ENCODE measurements at regions not wholly inside any gene's neighbourhood (a gene's known extent, or its start where the extent isn't known, plus 50 kb on each side); places are given as distances from the start of the nearest gene placed in this dataset.

GRCh38 chr11:82373781-82374542 is 359.7 kb downstream of the FAM181B start:
- DNase-seq (ENCODE audit: low spot score), result no peak

- DNase-seq (ENCODE audit: low spot score), result no peak
Observed at GRCh38 chr11:82365351-82365750, 368.3 kb downstream of the FAM181B start.

- no peak for DNase-seq (ENCODE audit: low spot score)
Observed at GRCh38 chr11:82356316-82356715, 377.3 kb downstream of the FAM181B start.

GRCh38 chr11:82355313-82355823 is 378.3 kb downstream of the FAM181B start:
- no peak for DNase-seq (ENCODE audit: low spot score)

DNA sequence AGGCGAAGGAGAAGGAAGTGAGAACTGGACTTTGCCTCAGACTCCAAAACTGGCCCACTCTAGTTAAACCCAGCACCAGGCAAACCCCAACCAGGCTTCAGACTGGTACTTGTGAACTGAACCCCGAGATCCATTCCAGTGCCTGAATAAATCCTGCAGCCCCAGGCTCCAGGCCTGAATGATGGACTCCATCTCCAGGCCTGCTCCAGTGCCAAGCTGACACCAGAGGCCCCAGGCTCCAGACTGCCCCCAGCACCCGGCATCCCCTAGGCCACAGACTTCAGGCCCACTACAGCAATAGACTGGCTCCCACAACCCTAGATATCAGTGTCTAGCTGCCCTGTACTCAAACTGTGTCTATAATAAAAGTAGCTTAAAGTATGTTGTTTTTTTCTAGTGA is 406.8 kb downstream of the FAM181B start:
- no peak for DNase-seq (ENCODE audit: low spot score)

- no peak for DNase-seq (ENCODE audit: low spot score)
Observed at GRCh38 chr11:82321206-82321605, 412.5 kb downstream of the FAM181B start.

GRCh38 chr11:82315093-82315492 is 418.6 kb downstream of the FAM181B start:
- no peak for DNase-seq (ENCODE audit: low spot score)

DNA sequence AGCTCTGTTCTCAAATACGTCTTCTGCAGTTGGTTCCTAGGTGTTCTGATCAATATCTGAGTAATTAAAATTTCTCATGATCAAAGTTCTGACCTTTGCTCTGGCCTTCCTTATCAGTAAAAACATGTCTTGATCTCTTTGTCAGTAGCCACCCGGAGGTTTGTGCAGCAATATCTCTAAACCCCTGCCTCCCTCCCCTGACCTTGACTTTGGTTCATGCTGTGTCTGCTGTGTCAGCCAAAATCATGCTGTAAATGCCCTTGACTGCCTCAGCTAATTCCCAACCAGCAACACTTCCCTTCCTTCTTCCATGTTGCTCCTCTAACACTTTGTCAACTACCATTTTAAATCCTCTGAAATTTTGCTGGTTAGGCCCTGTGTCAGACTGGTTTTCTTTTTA is 424.7 kb downstream of the FAM181B start:
- DNase-seq (ENCODE audit: low spot score), result no peak

DNA sequence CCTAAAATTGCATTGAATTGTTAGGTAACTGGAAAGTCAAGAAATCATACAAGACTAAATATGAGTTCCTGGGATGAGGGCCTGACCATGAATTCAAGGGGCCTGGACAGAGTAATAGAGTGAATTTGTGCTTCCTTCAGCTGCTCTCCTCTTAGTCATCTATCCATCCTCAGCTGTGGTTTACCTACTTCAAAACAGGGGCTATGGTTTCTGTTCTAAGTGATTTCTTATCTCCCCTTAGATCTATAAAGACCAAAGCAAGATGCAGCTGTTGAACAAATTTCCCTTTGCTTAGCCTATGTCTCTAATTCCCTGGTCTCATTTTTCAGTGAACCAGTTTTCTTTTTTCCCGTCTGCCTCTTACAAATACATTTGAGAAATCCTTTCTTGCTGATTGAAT is 428.5 kb downstream of the FAM181B start:
- DNase-seq (ENCODE audit: low spot score), result no peak

- no peak for DNase-seq (ENCODE audit: low spot score)
Observed at GRCh38 chr11:82303671-82304070, 430.0 kb downstream of the FAM181B start.

DNA sequence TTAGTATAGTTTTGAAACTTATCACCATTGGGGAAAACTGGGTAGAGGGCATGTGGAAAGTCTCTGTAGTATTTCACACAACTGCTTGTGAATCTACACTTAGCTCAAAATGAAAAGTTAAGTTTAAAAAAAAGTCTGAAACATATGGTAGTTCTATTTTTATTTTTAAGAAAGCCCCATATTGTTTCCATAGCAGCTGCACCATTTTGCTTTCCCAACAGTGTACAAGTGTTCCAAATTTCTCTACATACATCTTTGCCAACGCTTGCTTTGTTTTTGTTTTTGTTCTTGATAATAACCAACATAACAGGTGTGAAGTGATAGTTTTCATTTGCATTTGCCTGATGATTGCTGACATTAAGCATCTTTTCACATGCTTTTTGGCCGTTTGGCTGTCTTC is 445.2 kb downstream of the FAM181B start:
- no peak for DNase-seq (ENCODE audit: low spot score)

DNA sequence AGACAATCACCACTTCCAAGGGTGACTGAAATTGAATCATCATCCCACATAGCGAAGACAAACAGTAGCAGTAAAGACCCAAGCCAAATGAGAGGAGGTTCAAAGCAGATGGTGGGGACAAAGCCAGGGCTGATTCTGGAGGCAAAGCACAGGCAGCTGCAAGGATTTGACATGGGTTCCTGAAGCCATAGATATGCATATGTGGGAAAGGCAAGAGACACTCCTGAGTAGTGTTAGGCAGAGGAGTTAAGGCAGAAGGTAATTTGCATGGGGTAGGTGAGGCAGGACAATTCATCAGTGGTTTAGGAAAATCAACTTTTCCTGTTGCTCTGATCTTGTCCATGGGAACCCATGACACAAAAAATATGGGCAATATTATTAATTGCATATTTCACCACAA is 462.8 kb downstream of the FAM181B start:
- DNase-seq (ENCODE audit: low spot score), result no peak

- no peak for DNase-seq (ENCODE audit: low spot score)
Observed at GRCh38 chr11:82268627-82269026, 465.0 kb downstream of the FAM181B start.

DNA sequence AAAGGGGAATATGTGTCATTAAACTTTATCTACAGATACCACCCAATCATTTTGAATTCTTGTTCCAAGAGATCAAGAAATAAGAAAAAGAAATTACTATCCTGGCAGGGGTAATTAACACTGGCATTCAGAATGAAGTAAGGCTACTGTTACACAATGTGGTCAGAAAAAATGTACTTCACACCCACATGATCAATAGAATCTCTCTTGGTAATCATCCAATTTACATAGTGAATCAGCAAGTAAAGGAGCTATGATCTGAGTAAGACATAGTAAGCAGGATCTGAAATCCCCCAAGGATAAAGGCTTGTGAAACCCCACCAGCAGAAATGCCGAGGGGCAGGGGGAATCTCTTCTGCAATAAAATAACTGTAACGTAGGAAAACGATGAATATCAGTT is 466.5 kb downstream of the FAM181B start:
- no peak for DNase-seq (ENCODE audit: low spot score)

GRCh38 chr11:82261367-82261766 is 472.3 kb downstream of the FAM181B start:
- no peak for DNase-seq (ENCODE audit: low spot score)

- no peak for DNase-seq (ENCODE audit: low spot score)
Observed at GRCh38 chr11:82250047-82250446, 483.6 kb downstream of the FAM181B start.

- no peak for DNase-seq (ENCODE audit: low spot score)
Observed at GRCh38 chr11:82246926-82247325, 486.7 kb downstream of the FAM181B start.

GRCh38 chr11:82239498-82239897 is 494.2 kb downstream of the FAM181B start:
- no peak for DNase-seq (ENCODE audit: low spot score)

DNA sequence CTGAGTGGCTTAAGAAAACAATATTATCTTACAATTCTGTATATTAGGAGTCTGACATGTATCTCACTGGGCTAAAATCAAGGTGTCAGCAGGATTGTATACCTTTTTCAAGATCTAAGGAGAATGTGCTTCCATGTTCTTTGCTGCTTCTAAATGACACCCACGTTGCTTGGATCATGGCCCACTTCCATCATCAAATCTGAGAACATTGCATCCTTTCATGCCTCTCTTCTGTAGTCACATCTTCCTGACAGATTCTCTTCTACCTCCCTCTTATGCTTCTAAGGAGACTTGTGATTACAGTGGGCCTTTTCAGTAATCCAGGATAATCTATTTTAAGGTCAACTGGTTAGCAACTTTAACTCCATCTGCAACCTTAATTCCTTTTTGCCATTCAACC is 499.4 kb downstream of the FAM181B start:
- no peak for DNase-seq (ENCODE audit: low spot score)

- DNase-seq (ENCODE audit: low spot score), result no peak
Observed at GRCh38 chr11:82233201-82233600, 500.5 kb downstream of the FAM181B start.

- no peak for DNase-seq (ENCODE audit: low spot score)
Observed at GRCh38 chr11:82229341-82229740, 504.3 kb downstream of the FAM181B start.

- DNase-seq (ENCODE audit: low spot score), result no peak
Observed at GRCh38 chr11:82225930-82226329, 507.7 kb downstream of the FAM181B start.

DNA sequence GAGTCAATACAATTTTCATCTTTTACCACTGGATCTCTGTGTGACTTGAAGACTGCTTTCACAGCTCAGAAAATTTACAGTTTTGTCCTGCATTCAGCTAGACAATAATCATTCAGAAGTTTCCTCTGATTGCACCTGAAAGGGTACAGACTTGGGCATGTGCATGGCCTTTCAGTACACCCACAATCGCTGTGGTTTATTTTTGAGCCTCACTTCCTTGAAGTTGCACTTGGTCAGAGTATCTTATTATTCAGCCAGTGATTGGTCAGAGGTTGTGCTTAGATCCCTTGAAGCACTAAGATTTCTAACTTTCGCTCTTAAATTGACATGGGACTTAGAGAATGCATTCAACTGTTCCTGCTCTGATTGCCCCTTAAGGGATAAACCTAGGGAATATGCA is 508.2 kb downstream of the FAM181B start:
- no peak for DNase-seq (ENCODE audit: low spot score)

DNA sequence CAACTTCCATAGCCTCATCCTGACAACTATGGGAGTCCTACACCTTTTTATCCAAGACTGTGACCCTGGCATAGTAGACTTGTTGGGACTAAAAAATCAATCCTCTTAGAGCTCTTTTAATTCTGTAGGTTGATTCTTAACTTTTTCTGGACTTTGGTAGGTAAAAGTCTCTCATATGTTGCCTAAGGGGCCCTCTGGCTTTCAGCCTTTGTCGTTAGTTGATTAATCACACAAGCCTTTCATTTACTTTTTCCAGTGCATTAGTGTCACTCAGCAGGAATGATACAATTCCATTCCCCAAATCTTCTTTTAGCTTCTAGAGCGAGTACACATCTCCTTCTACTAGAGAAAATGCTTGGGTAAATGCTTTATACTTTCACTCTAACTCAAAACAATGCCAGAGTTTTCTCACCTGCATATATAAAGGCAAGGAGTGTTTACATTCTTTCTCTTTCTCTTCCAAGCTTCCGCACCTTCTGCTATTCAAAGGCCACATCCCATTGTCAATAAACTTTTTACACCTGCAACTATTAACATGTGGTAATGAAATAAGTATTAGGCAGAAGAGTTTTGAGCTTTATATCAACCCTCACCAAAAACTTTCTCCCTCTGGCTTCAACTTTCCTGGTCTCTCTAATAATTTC is 516.6 kb downstream of the FAM181B start:
- DNase-seq (ENCODE audit: low spot score), result no peak
